ENCODE measurements at regions not wholly inside any gene's neighbourhood (a gene's known extent, or its start where the extent isn't known, plus 50 kb on each side); places are given as distances from the start of the nearest gene placed in this dataset.

GRCh38 chr1:55380355-55380970 lies 165.3 kb upstream of the USP24 start:
- no peak overlapping the region for H3K4me3 ChIP-seq (ENCODE audit: low read depth, low read length)
- TF ChIP-seq, protein P1, sequence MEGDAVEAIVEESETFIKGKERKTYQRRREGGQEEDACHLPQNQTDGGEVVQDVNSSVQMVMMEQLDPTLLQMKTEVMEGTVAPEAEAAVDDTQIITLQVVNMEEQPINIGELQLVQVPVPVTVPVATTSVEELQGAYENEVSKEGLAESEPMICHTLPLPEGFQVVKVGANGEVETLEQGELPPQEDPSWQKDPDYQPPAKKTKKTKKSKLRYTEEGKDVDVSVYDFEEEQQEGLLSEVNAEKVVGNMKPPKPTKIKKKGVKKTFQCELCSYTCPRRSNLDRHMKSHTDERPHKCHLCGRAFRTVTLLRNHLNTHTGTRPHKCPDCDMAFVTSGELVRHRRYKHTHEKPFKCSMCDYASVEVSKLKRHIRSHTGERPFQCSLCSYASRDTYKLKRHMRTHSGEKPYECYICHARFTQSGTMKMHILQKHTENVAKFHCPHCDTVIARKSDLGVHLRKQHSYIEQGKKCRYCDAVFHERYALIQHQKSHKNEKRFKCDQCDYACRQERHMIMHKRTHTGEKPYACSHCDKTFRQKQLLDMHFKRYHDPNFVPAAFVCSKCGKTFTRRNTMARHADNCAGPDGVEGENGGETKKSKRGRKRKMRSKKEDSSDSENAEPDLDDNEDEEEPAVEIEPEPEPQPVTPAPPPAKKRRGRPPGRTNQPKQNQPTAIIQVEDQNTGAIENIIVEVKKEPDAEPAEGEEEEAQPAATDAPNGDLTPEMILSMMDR (IDR thresholded peaks at IDR 0.05; ENCODE audit: insufficient read depth, low read depth, low read length, missing control alignments): no peak
- DNase-seq (ENCODE audit: low read depth): no peak

DNA sequence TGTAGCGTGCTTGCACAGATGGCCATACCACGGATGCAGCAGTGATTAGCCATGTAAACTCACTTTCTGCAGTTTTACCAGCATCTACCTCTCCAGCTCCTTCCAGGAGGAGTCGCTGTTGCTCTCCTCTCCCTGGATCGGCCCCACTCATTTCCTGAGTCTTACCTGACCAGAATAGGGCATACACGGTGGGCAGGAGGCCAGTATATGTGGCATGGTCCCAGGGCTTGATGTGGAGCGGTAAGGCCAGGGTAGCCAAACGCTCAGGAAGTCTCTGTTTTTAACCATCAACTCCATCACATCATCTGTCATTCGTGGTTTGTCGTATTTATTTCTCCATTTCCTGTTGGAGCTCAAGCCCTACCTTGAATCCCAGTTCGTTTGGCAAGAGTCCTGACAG lies 163.4 kb upstream of the USP24 start:
- TF ChIP-seq, protein P1 (IDR thresholded peaks at IDR 0.05; ENCODE audit: insufficient read depth, low read depth, low read length, missing control alignments): peak; percentile 67

DNA sequence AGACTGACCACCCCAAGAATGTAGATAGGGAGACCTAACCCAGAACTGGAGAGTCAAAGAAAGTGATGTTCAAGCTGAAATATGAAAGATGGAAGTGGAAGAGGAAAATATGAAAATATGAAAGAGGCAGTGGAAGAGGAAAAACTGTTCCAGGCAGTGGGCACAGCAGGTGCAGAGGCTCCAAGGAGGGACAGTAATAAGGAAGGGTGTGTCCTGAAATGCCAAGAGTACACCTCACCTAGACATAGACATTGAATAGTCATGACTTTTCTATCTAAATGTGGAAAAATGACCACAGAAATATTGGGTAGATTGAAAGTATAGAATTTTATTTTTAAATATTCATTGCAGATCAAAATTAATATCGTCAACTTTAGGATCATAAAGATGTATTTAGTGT lies 161.7 kb upstream of the USP24 start:
- no peak for DNase-seq (ENCODE audit: low read depth)
- TF ChIP-seq, protein P1 (IDR thresholded peaks at IDR 0.05; ENCODE audit: insufficient read depth, low read depth, low read length, missing control alignments): no peak
- H3K4me3 ChIP-seq (ENCODE audit: low read depth, low read length): no peak overlapping the region

More for the DNA sequence above, 163.4 kb upstream of the USP24 start:
- peak; percentile 41 for DNase-seq (ENCODE audit: low read depth)
- no peak overlapping the region for H3K4me3 ChIP-seq (ENCODE audit: low read depth, low read length)

GRCh38 chr1:55375617-55376258 lies 160.6 kb upstream of the USP24 start:
- TF ChIP-seq, protein P1 (IDR thresholded peaks at IDR 0.05; ENCODE audit: insufficient read depth, low read depth, low read length, missing control alignments): peak; percentile 89
- peak; percentile 57 for DNase-seq (ENCODE audit: low read depth)
- H3K4me3 ChIP-seq (ENCODE audit: low read depth, low read length): no peak overlapping the region

DNA sequence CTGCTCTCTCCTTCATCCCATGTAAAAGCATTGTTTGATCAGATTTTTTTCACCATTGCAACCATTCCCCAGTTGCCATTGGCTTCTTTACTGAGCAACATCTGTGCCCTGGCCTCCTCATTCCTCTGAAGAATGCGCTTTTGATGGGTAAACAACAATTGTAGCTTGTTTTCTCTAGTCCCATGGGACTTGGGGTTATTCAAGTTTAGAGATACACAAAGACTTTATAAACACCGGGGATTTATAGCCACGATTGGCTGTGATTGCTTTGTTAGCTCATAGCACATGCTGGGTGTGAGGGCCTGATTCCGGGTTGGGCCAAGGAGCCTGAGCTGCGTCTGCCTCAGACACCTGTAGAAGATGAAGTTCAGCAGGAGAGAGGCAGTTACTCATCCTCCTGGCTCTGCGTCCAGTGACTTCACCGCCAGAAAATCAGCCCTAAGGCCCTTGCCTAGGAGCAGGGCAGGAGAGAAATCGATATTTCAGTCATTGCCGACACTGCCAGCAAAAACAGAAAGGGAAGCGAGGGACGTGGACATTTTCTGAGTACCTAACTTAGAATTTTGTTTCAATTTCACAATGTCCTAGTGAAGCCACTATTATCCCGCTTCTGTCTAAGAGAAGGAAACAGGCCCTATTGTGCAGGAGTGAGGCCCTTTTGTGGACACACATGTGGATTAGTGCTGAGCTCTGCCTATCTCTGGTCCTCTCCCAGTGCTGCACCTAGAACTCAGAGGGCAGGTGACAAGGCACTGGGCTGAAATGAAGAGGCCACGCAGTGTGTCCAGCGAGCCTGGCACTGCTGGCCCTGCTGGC lies 159.8 kb upstream of the USP24 start:
- no peak overlapping the region for H3K4me3 ChIP-seq (ENCODE audit: low read depth, low read length)
- TF ChIP-seq, protein P1 (IDR thresholded peaks at IDR 0.05; ENCODE audit: insufficient read depth, low read depth, low read length, missing control alignments): no peak
- DNase-seq (ENCODE audit: low read depth): no peak

DNA sequence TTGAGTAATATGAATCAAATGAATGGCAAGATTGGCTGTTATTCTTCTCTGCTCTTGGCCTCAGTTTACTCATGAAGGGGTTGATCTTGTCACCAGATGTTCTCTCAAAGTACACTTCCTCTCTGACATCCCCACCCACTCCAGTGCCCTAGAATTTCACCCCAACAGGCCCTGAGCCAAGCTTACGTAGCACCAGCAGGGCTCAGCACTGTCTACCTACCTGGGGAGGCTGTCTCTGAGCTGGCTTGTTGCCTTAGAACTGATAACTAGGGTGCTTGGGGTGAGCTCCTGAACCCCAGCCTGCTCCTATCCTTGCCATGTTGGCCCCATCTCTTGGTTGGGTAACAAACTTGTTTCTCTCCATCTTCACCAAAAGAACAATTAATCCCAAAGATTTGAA lies 159.1 kb upstream of the USP24 start:
- no peak for DNase-seq (ENCODE audit: low read depth)
- no peak overlapping the region for H3K4me3 ChIP-seq (ENCODE audit: low read depth, low read length)
- TF ChIP-seq, protein P1 (IDR thresholded peaks at IDR 0.05; ENCODE audit: insufficient read depth, low read depth, low read length, missing control alignments): no peak
